ENCODE measurements at regions not wholly inside any gene's neighbourhood (a gene's known extent, or its start where the extent isn't known, plus 50 kb on each side); places are given as distances from the start of the nearest gene placed in this dataset.

- H3K27me3 ChIP-seq, result no peaks in the 10 kb centered on the region
- H3K36me3 ChIP-seq, result no peaks in the 10 kb centered on the region
- DNase-seq, result no peak
- H3K9me3 ChIP-seq, result no peaks in the 10 kb centered on the region
- H3K4me3 ChIP-seq (ENCODE audit: low read depth, low read length), result no peak overlapping the region
- no peak for TF ChIP-seq CTCF (IDR thresholded peaks at IDR 0.05; ENCODE audit: low read depth, low read length)
- no peaks in the 10 kb centered on the region for H3K4me1 ChIP-seq
These were observed 61.1 kb upstream of the UGP2 start for GRCh38 chr2:63780518-63781155.

GRCh38 chr2:63784461-63784860, 57.2 kb upstream of the UGP2 start:
- TF ChIP-seq CTCF (IDR thresholded peaks at IDR 0.05; ENCODE audit: low read depth, low read length), result no peak
- Histone ChIP-seq H3K4me3 (ENCODE audit: low read depth, low read length) (no peak overlapping the region), H3K4me1 (no peaks in the 10 kb centered on the region), H3K9me3 (no peaks in the 10 kb centered on the region), H3K36me3 (no peaks in the 10 kb centered on the region), H3K27me3 (no peaks in the 10 kb centered on the region)
- no peak for DNase-seq

GRCh38 chr2:63785096-63785495, 56.6 kb upstream of the UGP2 start:
- no peaks in the 10 kb centered on the region for H3K27me3 ChIP-seq
- H3K4me1 ChIP-seq, result no peaks in the 10 kb centered on the region
- H3K4me3 ChIP-seq (ENCODE audit: low read depth, low read length), result no peak overlapping the region
- H3K9me3 ChIP-seq, result no peaks in the 10 kb centered on the region
- no peak for TF ChIP-seq CTCF (IDR thresholded peaks at IDR 0.05; ENCODE audit: low read depth, low read length)
- DNase-seq, result no peak
- no peaks in the 10 kb centered on the region for H3K36me3 ChIP-seq

GRCh38 chr2:63786471-63786870, 55.2 kb upstream of the UGP2 start:
- no peaks in the 10 kb centered on the region for H3K27me3 ChIP-seq
- H3K9me3 ChIP-seq, result no peaks in the 10 kb centered on the region
- no peaks in the 10 kb centered on the region for H3K4me1 ChIP-seq
- H3K36me3 ChIP-seq, result no peaks in the 10 kb centered on the region
- DNase-seq, result no peak
- no peak overlapping the region for H3K4me3 ChIP-seq (ENCODE audit: low read depth, low read length)
- no peak for TF ChIP-seq CTCF (IDR thresholded peaks at IDR 0.05; ENCODE audit: low read depth, low read length)

- no peaks in the 10 kb centered on the region for H3K27me3 ChIP-seq
- TF ChIP-seq CTCF (IDR thresholded peaks at IDR 0.05; ENCODE audit: low read depth, low read length), result no peak
- no peak for DNase-seq
These were observed 53.6 kb upstream of the UGP2 start for GRCh38 chr2:63788071-63788470.

GRCh38 chr2:63789338-63790020, 52.2 kb upstream of the UGP2 start:
- H3K4me3 ChIP-seq (ENCODE audit: low read depth, low read length), result no peak overlapping the region
- H3K27me3 ChIP-seq, result no peaks in the 10 kb centered on the region
- DNase-seq, result no peak
- TF ChIP-seq CTCF (IDR thresholded peaks at IDR 0.05; ENCODE audit: low read depth, low read length), result no peak
- no peaks in the 10 kb centered on the region for H3K36me3 ChIP-seq
- no peaks in the 10 kb centered on the region for H3K9me3 ChIP-seq
- no peaks in the 10 kb centered on the region for H3K4me1 ChIP-seq

More at GRCh38 chr2:63788071-63788470, 53.6 kb upstream of the UGP2 start:
- no peaks in the 10 kb centered on the region for H3K9me3 ChIP-seq
- H3K4me1 ChIP-seq, result no peaks in the 10 kb centered on the region
- no peaks in the 10 kb centered on the region for H3K36me3 ChIP-seq
- H3K4me3 ChIP-seq (ENCODE audit: low read depth, low read length), result no peak overlapping the region
